Epithelial cell of esophagus (primary cell): ENCODE measurements at regions not wholly inside any gene's neighbourhood (a gene's known extent, or its start where the extent isn't known, plus 50 kb on each side); places are given as distances from the start of the nearest gene placed in this dataset.
"Not testable (repeated sequence)": the region's sequence is repeated elsewhere in the genome, so short reads cannot be mapped to it uniquely, and the experiment has no call there.

Source experiments
- DNase-seq: peaks from one replicate; pipeline ENCODE4 v3.0.0; 2010; ENCODE audit warnings: low read depth
- H3K4me3 ChIP-seq: 2 replicates; pipeline ENCODE4 v1.5.1; 2011; ENCODE audit warnings: mild to moderate bottlenecking, low read length, control low read depth
- TF ChIP-seq, protein P1 (sequence below): IDR thresholded peaks from 2 replicates; pipeline ENCODE4 v1.5.1; 2011; ENCODE audit warnings: low read depth, mild to moderate bottlenecking, low read length, control low read depth, inconsistent platforms; ENCODE audit not compliant: insufficient read depth; ENCODE audit errors: missing control alignments

DNA sequence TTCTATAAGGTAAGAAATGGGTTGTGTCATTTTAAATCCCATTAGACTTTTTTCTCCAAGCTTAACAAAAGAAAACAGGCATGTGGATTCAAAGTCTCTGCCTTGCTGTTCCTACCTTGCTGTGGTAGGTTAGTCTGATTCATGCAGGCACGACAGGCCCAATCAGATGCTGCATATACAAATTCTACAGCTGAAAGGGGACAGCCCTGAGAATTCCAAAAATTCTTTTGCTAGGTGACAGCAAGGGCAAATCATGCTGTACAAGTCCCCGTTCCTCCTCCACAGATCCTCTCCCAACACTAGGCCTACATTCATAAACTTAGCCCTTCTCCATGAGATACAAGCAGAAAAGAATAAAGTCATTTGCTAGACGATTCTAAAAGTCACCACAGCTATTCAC, 161.2 kb upstream of the THBS1 start:
- peak; percentile 35 for DNase-seq
- TF ChIP-seq, protein P1, sequence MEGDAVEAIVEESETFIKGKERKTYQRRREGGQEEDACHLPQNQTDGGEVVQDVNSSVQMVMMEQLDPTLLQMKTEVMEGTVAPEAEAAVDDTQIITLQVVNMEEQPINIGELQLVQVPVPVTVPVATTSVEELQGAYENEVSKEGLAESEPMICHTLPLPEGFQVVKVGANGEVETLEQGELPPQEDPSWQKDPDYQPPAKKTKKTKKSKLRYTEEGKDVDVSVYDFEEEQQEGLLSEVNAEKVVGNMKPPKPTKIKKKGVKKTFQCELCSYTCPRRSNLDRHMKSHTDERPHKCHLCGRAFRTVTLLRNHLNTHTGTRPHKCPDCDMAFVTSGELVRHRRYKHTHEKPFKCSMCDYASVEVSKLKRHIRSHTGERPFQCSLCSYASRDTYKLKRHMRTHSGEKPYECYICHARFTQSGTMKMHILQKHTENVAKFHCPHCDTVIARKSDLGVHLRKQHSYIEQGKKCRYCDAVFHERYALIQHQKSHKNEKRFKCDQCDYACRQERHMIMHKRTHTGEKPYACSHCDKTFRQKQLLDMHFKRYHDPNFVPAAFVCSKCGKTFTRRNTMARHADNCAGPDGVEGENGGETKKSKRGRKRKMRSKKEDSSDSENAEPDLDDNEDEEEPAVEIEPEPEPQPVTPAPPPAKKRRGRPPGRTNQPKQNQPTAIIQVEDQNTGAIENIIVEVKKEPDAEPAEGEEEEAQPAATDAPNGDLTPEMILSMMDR = no peak

DNA sequence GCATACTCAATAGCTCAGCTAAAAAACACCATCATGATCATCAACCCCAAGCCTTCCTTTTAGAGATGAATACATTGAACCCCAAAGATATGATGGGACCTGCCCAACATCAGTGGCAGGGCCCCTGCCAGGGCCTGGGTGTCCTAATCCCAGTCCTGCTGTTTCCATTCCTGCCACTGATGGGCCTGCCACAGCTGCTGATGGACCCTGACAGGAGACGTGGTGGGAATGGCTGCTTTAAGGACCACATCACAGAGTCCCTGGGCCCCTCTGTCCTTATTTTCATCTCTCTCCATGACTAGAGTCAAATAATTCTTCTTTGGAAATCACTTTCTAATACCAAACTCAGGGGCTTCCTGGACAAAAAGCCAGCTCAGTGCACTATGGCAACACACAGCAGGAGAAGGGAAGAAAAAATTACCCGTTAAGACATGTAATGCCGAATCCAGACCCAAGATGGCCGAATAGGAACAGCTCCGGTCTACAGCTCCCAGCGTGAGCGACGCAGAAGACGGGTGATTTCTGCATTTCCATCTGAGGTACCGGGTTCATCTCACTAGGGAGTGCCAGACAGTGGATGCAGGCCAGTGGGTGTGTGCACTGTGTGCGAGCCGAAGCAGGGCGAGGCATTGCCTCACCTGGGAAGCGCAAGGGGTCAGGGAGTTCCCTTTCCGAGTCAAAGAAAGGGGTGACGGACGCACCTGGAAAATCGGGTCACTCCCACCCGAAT, 160.6 kb upstream of the THBS1 start:
- not testable (repeated sequence) for DNase-seq
- peak overlapping the region; percentile 13 for H3K4me3 ChIP-seq

More for the DNA sequence above, 161.2 kb upstream of the THBS1 start:
- no peak overlapping the region for H3K4me3 ChIP-seq

DNA sequence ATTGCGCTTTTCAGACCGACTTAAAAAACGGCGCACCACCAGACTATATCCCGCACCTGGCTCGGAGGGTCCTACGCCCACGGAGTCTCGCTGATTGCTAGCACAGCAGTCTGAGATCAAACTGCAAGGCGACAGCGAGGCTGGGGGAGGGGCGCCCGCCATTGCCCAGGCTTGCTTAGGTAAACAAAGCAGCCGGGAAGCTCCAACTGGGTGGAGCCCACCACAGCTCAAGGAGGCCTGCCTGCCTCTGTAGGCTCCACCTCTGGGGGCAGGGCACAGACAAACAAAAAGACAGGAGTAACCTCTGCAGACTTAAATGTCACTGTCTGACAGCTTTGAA, 160.1 kb upstream of the THBS1 start:
- H3K4me3 ChIP-seq, DNase-seq: not testable (repeated sequence)

DNA sequence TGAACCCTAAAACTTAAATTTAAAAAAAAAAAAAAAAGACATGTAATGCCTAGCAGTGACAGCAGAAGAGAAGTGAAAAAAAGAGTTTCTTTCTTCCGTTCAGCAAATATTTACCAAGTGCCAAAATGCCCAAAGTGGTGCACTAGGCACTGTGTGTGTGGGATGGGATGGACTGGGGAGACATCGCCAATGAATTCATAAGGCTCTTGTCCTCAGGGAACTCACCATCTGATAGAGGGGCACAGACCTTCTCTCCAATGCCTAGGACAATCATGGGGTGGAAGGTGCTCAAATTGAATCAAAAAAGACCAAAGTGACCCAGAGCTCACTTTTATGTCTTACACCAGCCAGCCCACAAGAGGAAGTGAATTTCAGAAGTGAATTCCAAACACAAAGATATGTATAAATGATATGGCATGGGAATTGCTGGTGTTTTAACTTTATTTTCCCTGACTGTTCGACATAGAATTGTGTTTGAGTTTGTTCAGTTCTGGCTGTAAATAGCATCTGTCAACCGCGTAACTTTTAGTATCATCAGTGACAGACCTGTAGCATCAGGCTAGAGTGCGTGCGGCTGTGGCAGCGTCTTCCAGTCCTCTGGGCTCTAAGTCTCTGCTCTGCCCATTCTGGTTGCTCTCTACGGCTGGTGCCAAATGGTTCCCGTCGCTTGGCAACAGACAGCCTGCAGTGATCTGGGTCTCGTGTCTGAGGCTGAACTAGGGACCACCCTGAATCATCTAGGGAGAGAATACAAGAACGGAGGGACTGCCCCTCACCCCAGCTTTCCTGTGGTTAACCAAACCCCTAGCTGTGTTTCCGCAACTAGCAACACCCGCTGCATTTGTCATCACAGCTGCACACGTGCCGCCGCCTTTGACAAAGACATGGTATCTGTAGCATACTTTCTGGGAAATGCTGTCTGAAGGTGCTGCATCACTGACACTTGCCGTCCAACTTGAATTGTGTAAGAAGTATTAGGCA, 154.0 kb upstream of the THBS1 start:
- no peak overlapping the region for H3K4me3 ChIP-seq
- TF ChIP-seq, protein P1 = no peak
- DNase-seq = peak; percentile 52

DNA sequence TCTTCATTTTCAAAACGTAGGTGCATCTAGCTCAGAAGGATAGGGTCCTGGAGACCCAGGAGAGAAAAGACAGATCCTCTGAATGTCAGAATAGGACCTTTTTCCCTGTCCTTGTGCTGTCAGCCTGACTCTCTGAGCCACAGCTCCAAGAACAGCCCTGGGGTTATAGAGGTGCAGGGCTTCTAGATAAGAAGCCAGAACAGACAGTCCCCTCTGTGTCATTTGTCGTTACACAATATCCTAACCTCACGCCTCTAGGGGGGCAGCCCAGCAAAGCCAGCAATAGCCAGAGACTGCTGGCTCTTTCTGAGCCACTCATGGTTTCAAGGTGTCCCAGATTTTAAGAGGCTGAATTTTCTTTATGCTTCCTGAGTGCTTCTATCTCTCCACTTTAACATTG, 153.2 kb upstream of the THBS1 start:
- TF ChIP-seq, protein P1 = no peak
- no peak overlapping the region for H3K4me3 ChIP-seq
- DNase-seq = no peak

DNA sequence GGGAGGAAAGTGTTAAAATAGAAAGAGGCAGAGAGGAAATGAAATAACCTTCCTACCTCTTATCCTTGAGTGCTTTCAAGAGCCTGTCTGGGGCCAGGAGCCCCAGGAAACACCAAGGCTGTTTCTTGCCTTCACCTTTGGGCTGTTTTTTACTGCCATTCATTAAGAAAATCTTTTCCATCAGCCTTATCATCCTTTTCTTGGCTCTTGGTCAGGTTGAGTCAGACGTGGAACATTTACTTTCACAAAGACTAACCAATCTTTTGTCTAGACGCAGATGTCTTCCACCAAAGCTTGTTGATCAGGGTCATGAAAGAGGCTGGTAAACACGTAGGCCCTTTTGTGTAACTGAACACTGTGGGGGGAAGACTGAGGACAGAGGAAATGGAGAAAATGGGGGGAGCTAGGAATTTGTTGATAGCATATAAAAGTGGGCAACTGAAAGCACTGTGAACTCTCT, 151.0 kb upstream of the THBS1 start:
- peak; percentile 67 for DNase-seq
- TF ChIP-seq, protein P1 = no peak
- no peak overlapping the region for H3K4me3 ChIP-seq

DNA sequence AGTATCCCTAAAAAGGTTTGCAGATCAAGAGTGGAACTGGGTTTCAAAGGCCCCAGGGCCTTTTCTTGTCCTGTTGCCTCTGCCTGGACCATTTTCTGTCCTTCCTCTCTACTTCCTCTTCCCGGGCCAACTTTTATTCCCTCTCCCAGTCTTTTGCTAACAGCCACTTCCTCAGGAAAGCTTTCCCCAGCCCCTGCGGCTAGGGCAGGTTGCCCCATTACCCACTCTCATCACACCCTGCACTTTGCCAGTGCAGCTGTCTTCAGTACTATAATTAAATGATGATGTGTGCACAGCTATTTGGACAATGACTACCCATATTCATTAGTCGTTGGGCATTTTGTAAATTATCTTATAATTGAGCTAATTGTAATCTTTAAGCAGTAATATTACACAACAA, 150.5 kb upstream of the THBS1 start:
- TF ChIP-seq, protein P1 = no peak
- no peak for DNase-seq
- H3K4me3 ChIP-seq = no peak overlapping the region
